ENCODE measurements at regions not wholly inside any gene's neighbourhood (a gene's known extent, or its start where the extent isn't known, plus 50 kb on each side); places are given as distances from the start of the nearest gene placed in this dataset.

- TF ChIP-seq MAX (IDR thresholded peaks at IDR 0.05; ENCODE audit: low read depth, low read length) (no peak), POLR2A (IDR thresholded peaks at IDR 0.05; ENCODE audit: extremely low read depth, insufficient read length) (no peak), MYC (IDR thresholded peaks at IDR 0.05; ENCODE audit: low read depth, low read length) (no peak), CTCF (IDR thresholded peaks at IDR 0.05; ENCODE audit: low read depth, low read length) (no peak)
- no peak for DNase-seq (ENCODE audit: low read depth)
- H3K4me3 ChIP-seq (ENCODE audit: low read depth, low read length) = no peak overlapping the region
Observed at GRCh38 chr2:143948710-143949109, 571.2 kb downstream of the ZEB2 start.

GRCh38 chr2:143946436-143947391 is 573.2 kb downstream of the ZEB2 start:
- DNase-seq (ENCODE audit: low read depth) = no peak
- H3K4me3 ChIP-seq (ENCODE audit: low read depth, low read length) = no peak overlapping the region
- TF ChIP-seq MAX (IDR thresholded peaks at IDR 0.05; ENCODE audit: low read depth, low read length) = no peak
- no peak for TF ChIP-seq POLR2A (IDR thresholded peaks at IDR 0.05; ENCODE audit: extremely low read depth, insufficient read length)
- TF ChIP-seq MYC (IDR thresholded peaks at IDR 0.05; ENCODE audit: low read depth, low read length) = no peak
- no peak for TF ChIP-seq CTCF (IDR thresholded peaks at IDR 0.05; ENCODE audit: low read depth, low read length)

GRCh38 chr2:143942486-143942885 is 577.4 kb downstream of the ZEB2 start:
- DNase-seq (ENCODE audit: low read depth) = peak; percentile 71
- TF ChIP-seq POLR2A (IDR thresholded peaks at IDR 0.05; ENCODE audit: extremely low read depth, insufficient read length) = no peak
- TF ChIP-seq MAX (IDR thresholded peaks at IDR 0.05; ENCODE audit: low read depth, low read length) = no peak
- no peak for TF ChIP-seq CTCF (IDR thresholded peaks at IDR 0.05; ENCODE audit: low read depth, low read length)
- no peak for TF ChIP-seq MYC (IDR thresholded peaks at IDR 0.05; ENCODE audit: low read depth, low read length)
- H3K4me3 ChIP-seq (ENCODE audit: low read depth, low read length) = no peak overlapping the region

- no peak for DNase-seq (ENCODE audit: low read depth)
- no peak overlapping the region for H3K4me3 ChIP-seq (ENCODE audit: low read depth, low read length)
- TF ChIP-seq MYC (IDR thresholded peaks at IDR 0.05; ENCODE audit: low read depth, low read length) (no peak), MAX (IDR thresholded peaks at IDR 0.05; ENCODE audit: low read depth, low read length) (no peak), POLR2A (IDR thresholded peaks at IDR 0.05; ENCODE audit: extremely low read depth, insufficient read length) (no peak), CTCF (IDR thresholded peaks at IDR 0.05; ENCODE audit: low read depth, low read length) (no peak)
Observed at GRCh38 chr2:143940720-143941119, 579.2 kb downstream of the ZEB2 start.

- DNase-seq (ENCODE audit: low read depth) = no peak
- no peak for TF ChIP-seq POLR2A (IDR thresholded peaks at IDR 0.05; ENCODE audit: extremely low read depth, insufficient read length)
- TF ChIP-seq MAX (IDR thresholded peaks at IDR 0.05; ENCODE audit: low read depth, low read length) = no peak
- TF ChIP-seq MYC (IDR thresholded peaks at IDR 0.05; ENCODE audit: low read depth, low read length) = no peak
- H3K4me3 ChIP-seq (ENCODE audit: low read depth, low read length) = no peak overlapping the region
Observed at GRCh38 chr2:143939626-143940330, 580.1 kb downstream of the ZEB2 start.
